ENCODE measurements at regions not wholly inside any gene's neighbourhood (a gene's known extent, or its start where the extent isn't known, plus 50 kb on each side); places are given as distances from the start of the nearest gene placed in this dataset.
"Not testable (repeated sequence)": the region's sequence is repeated elsewhere in the genome, so short reads cannot be mapped to it uniquely, and the experiment has no call there.

- no peaks in the 10 kb centered on the region for H3K27me3 ChIP-seq (ENCODE audit: low read depth)
- TF ChIP-seq CTCF (IDR thresholded peaks at IDR 0.05; ENCODE audit: borderline replicate concordance) = no peak
- no peaks in the 10 kb centered on the region for H3K36me3 ChIP-seq
- H3K4me1 ChIP-seq = no peaks in the 10 kb centered on the region
- intact Hi-C loops (cut with micrococcal nuclease) = no loop called here
- H3K27ac ChIP-seq (replicated peaks) = no peak overlapping the region
- H3K9me3 ChIP-seq (replicated peaks) = peaks cover 6% of the 10 kb centered on the region
- DNase-seq = no peak
- no peak overlapping the region for H3K4me3 ChIP-seq
Observed at GRCh38 chr5:13115476-13115875, 829.0 kb downstream of the DNAH5 start.

GRCh38 chr5:13108265-13108664, 836.2 kb downstream of the DNAH5 start:
- no peaks in the 10 kb centered on the region for H3K4me1 ChIP-seq
- no peak for DNase-seq
- H3K27ac ChIP-seq (replicated peaks) = no peak overlapping the region
- no peak for TF ChIP-seq CTCF (IDR thresholded peaks at IDR 0.05; ENCODE audit: borderline replicate concordance)
- H3K9me3 ChIP-seq (replicated peaks) = peaks cover 6% of the 10 kb centered on the region
- H3K4me3 ChIP-seq = no peak overlapping the region
- no peaks in the 10 kb centered on the region for H3K36me3 ChIP-seq
- intact Hi-C loops (cut with micrococcal nuclease) = no loop called here
- H3K27me3 ChIP-seq (ENCODE audit: low read depth) = no peaks in the 10 kb centered on the region

GRCh38 chr5:13107537-13107936, 837.0 kb downstream of the DNAH5 start:
- DNase-seq = no peak
- intact Hi-C loops (cut with micrococcal nuclease) = no loop called here

GRCh38 chr5:13081116-13081515, 863.4 kb downstream of the DNAH5 start:
- no peak for TF ChIP-seq CTCF (IDR thresholded peaks at IDR 0.05; ENCODE audit: borderline replicate concordance)
- H3K9me3 ChIP-seq (replicated peaks) = peaks cover 22% of the 10 kb centered on the region

More at GRCh38 chr5:13107537-13107936, 837.0 kb downstream of the DNAH5 start:
- TF ChIP-seq CTCF (IDR thresholded peaks at IDR 0.05; ENCODE audit: borderline replicate concordance) = no peak
- H3K9me3 ChIP-seq (replicated peaks) = peaks cover 6% of the 10 kb centered on the region
- no peak overlapping the region for H3K27ac ChIP-seq (replicated peaks)
- no peaks in the 10 kb centered on the region for H3K27me3 ChIP-seq (ENCODE audit: low read depth)
- no peaks in the 10 kb centered on the region for H3K36me3 ChIP-seq
- no peaks in the 10 kb centered on the region for H3K4me1 ChIP-seq
- H3K4me3 ChIP-seq = no peak overlapping the region

GRCh38 chr5:13072936-13073335, 871.6 kb downstream of the DNAH5 start:
- H3K36me3 ChIP-seq; DNase-seq; H3K4me3 ChIP-seq; intact Hi-C loops (cut with micrococcal nuclease); H3K27me3 ChIP-seq (ENCODE audit: low read depth); H3K4me1 ChIP-seq; H3K27ac ChIP-seq (replicated peaks): not testable (repeated sequence)
- peaks cover 65% of the 10 kb centered on the region for H3K9me3 ChIP-seq (replicated peaks)

More at GRCh38 chr5:13081116-13081515, 863.4 kb downstream of the DNAH5 start:
- Histone ChIP-seq H3K36me3 (no peaks in the 10 kb centered on the region), H3K27ac (replicated peaks) (no peak overlapping the region), H3K27me3 (ENCODE audit: low read depth) (no peaks in the 10 kb centered on the region), H3K4me3 (no peak overlapping the region), H3K4me1 (no peaks in the 10 kb centered on the region)
- DNase-seq = no peak
- intact Hi-C loops (cut with micrococcal nuclease) = no loop called here

GRCh38 chr5:13063088-13063487, 881.4 kb downstream of the DNAH5 start:
- no peak for TF ChIP-seq CTCF (IDR thresholded peaks at IDR 0.05; ENCODE audit: borderline replicate concordance)
- Histone ChIP-seq H3K27me3 (ENCODE audit: low read depth) (no peaks in the 10 kb centered on the region), H3K9me3 (replicated peaks) (peaks cover 3% of the 10 kb centered on the region), H3K4me1 (no peaks in the 10 kb centered on the region), H3K36me3 (no peaks in the 10 kb centered on the region), H3K4me3 (no peak overlapping the region), H3K27ac (replicated peaks) (no peak overlapping the region)
- DNase-seq = no peak
- intact Hi-C loops (cut with micrococcal nuclease) = no loop called here

All from left ventricle myocardium inferior (tissue), 1 donor.